GM11168 (cell line): ENCODE measurements at regions not wholly inside any gene's neighbourhood (a gene's known extent, or its start where the extent isn't known, plus 50 kb on each side); places are given as distances from the start of the nearest gene placed in this dataset.

Experiments used
- in situ Hi-C: fragments of 300-500 bp; cut with MboI; formaldehyde crosslinking; loops from one replicate; pipeline ENCODE4 v1.12.0; 2022; ENCODE audit warnings: low sequenced_read_pairs; ENCODE audit not compliant: unreplicated experiment

DNA sequence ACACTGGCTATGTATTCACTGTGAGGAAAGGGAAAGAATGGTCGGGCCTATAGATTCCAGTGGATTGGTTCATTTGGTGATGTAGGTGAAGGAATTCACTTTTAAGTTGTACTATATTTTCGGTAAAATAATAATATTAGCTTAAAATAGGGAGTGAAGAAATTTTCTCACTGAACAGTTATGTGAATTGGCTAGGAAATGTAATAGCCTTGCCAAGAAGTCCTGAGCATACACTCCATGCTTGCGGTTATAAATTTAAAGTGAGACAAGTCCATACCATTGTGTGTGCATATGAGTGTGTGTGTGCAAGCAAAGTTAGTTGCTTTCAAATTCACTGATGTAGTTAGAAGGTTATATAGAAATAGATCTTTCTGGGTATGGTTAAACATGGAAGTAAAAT, 1651.0 kb downstream of the NCAM2 start:
- in situ Hi-C loops = no loop called here

DNA sequence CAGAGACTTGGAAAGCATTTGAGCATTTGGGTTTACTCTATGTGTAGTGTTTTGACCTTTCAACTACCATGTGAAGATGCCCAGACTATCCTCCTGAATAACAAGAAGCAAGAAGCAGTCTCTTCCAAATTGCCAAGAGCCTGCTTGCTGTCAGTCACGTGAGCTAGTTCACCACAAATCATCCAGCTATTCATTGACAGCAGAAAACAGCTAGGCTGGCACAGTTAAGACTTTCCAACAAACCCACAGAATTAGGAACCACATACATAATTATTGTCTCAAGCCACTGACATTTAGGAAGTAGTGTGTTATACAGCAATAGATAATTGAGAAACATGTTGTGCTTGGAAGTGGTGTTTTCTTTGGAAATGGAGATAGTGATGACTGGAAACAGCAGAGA, 1652.0 kb downstream of the NCAM2 start:
- in situ Hi-C loops = no loop called here

DNA sequence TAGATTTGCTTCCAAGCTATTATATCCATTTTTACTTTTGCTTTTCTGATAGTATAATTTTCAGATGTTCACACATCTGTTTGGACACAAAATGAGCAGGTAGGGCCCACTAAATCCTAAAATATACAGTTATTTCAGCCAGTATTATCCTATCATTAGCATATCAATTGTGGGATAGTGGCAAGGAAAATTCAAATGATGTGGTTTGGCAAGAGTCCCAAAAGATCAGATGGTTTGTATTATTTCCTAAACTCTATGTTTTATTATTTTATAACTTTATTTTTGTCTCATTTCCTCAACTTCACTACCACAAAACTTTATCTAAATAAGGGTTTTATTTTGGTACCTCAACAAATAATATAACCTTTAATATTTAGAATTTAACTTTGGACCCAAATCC, 1659.6 kb downstream of the NCAM2 start:
- in situ Hi-C loops = no loop called here

DNA sequence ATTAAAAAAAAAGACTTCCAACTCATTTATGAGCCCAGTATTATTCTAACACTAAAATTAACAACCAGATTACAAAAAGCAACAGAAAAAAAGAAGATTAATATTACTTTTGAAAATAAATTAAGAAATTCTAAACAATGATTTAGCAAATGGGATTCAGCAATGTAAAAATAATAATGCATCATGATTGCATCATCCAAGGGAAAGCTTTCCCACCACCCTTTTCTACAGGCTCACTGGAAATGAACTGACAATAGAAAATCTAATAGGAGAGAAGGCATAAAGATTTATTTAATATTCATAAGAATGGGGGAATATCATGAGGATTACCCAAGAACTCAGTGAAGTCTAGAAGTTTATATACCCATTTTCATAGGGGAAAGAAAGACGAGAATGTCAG, 1671.9 kb downstream of the NCAM2 start:
- in situ Hi-C loops = no loop called here

DNA sequence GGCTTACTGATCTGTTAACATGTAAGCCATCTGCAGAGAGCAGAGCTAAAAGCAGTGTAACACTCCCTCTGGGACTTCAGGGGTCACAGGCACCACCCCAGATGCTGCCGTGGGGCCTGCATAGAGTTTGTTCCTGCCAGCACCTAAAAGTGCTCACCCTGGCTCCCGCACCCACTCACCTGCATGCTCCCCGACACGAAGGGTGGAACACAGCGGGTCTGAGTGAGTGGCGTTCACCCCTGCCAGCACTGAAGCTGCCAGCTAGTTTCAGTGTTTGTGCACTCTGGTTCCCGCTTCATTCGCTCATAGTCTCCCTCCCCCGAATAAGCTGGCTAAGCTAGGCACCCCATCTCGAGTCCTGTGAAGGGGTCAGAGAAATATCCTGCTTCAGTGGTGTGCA, 1681.0 kb downstream of the NCAM2 start:
- in situ Hi-C loops = no loop called here

DNA sequence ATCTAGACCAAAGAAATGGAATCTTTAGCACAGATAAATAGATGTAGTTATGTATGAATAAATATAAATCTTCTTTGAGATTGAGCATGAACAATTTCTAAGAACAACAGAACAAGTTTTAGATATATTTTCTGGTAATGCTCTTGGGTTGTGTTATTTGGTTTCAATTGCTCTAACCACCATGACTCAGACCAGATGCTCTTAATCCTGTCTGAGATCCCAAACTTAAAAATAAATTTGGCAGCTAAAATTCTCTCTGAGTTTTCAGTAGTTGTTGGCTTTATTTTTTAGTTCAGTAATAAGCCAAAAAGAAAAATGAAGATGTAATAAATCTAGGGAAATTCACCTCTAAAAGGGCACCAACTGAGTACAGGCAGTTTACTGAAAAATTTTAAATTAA, 1693.4 kb downstream of the NCAM2 start:
- in situ Hi-C loops = no loop called here

DNA sequence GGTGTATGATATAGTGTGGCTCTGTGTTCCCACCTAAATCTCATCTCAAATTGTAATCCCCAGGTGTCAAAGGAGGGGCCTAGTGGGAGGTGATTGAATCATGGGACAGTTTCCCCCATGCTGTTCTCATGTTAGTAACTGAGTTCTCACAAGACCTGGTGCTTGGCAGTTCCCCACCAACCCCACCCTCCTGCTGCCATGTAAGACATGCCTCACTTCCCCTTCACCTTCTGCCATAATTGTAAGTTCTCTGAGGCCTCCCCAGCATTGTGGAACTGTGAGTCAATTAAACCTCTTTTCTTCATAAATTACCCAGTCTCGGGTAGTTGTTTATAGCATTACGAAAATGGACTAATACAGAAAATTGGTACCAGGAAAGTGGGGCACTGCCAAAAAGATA, 1705.3 kb downstream of the NCAM2 start:
- in situ Hi-C loops = no loop called here

DNA sequence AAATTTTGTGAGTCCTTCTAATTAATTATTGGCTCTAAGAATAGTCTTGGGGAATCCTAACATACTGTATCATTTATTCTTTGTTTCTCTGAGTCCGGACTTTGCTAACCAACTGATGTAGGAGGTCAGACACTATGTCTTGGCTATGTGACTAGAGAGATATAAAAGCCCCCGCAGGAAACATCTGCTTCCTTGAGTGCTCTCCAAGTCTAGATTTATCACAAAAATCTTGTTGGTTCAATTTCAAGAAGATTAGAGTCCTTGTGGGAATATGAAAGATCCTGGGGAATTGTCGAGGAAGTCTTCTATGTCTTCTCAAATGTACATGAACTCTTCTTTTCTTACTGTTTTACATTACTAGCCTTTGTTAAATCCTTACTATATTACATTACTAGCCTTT, 1712.5 kb downstream of the NCAM2 start:
- in situ Hi-C loops = no loop called here

DNA sequence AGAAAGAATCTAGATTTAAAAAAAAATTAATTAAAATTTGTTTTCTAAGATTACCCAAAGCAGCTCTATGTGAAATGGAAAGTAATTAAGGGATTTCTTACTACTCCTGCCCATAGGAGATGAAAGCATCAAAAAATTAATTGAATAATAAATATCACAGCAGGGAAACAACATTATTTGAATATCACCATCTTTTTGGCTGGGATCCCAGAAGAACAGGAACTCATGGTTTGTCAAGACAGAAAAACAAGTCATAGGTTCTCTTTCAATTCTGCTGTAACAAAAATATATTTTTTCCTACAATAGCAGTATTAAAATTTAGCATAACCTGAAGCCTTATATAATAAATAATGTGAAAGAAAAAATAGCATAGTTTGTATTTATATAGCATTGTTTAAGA, 1713.4 kb downstream of the NCAM2 start:
- in situ Hi-C loops = no loop called here

DNA sequence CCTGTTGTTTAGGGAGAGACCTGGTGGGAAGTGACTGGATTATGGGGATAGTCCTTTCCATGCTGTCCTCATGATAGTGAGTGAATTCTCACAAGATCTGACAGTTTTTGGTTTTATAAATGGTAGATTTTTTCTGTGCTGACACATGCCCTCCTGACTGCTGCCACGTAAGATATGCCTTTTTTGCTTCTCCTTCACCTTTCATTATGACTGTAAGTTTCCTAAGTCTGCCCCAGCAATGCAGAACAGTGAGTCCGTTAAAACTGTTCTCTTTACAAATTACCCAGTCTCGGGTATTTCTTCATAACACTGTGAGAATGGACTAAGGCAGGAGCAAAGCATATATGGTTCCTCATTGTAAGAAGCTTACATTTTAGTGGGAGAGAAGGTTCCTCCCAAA, 1727.2 kb downstream of the NCAM2 start:
- in situ Hi-C loops = no loop called here

DNA sequence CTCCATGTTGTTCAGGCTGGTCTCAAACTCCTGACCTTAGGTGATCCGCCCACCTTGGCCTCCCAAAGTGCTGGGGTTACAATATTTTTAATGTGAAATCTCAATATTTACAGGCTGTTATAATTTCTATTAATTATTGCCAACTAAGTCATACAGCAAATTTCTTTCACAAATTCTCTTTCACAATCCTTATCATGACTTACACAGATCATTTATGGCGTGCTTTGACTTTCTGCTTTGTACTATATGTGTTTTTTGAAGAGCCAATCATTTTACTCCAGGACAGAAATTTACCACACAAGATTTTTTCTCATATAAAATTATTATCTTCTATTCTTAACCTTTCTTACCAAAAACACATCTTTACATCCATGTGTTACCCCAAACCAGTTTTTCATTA, 1729.9 kb downstream of the NCAM2 start:
- in situ Hi-C loops = no loop called here

DNA sequence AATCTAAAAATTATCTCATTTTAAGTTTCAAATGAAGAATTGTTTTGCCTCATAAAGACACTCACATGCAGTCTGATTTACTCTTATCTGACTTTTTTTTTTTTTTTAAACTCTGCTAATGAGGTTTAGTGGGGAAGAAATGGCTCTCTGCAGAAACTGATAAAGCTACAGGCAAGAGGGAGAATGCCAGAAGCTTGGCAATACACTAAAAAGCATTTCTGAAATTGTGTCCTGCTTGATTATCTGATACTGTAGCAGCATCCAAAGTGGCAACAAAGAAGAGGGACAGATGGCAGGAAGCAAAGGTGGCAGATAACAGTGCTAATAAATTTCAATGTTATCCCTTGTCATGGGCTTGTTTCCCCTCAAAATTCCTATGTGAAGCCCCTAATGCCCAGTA, 1744.9 kb downstream of the NCAM2 start:
- in situ Hi-C loops = no loop called here

DNA sequence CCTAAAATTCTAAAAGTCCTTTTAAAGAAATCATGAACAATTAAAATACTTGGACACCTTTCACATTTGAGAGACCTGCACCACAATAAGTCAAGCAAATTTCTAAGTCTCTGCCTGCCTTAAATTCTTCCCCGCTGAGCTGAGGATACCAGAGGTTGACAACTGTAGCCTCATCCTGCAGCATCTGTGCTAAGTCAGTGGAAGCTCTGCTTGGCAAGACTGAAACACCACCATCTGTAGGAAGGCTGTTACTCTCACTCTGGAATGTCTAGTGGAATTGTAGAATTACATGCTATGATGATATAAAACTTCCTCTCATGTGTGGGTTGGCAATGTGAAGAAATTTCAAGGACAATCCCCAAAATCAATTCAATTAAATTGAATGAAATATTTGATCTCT, 1756.5 kb downstream of the NCAM2 start:
- in situ Hi-C loops = no loop called here

DNA sequence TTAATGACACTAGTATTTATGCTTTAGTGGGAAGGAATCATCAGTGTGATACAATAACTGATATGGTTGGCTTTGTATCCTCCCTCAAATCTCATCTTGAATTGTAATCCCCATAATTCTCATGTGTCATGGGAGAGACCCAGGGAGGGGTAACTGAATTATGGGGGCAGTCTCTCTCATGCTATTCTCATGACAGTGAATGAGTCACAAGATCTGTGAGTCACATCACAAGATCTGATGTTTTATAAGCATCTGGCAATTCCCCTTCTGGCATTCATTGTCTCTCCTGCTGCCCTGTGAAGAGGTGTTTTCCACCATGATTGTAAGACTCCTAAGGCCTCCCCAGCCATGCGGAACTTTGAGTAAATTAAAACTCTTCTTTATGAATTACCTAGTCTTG, 1760.3 kb downstream of the NCAM2 start:
- in situ Hi-C loops = no loop called here

DNA sequence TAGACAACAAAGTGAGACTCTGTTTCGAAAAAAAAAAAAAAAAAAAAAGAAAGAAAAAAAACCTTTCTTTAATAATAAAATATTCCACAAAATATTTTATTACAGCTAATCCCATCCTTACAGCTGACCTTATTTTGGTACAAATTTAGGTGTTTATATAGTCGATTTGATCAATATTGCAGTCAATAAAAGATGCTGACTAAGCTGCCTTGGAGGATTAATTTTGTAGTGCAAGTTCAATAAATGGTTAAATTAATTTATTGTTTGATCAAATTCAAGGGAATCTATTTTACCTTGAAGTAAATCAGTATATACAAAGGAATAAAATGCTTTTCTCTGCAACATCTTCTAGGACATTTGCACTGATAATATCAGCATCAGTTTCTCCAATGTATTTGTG, 1764.3 kb downstream of the NCAM2 start:
- in situ Hi-C loops = no loop called here

DNA sequence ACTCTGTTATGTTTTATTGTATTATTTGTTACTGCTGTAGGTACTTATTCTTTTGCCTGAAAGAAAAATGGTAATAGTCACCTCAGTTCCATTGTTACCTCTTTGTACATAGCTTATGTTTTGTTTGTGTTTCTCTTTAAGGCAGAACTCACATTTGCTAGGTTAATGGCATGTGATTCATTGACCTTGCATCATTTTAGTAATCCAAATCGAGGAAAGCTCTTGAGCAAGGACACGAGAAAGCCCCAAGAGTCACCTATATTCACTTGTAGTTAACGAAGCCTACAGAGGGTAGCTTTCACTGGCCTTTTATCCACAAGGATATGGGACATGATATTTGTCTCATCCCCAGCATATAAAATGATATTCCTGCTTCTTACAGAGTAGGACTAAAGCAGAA, 1765.2 kb downstream of the NCAM2 start:
- in situ Hi-C loops = no loop called here

DNA sequence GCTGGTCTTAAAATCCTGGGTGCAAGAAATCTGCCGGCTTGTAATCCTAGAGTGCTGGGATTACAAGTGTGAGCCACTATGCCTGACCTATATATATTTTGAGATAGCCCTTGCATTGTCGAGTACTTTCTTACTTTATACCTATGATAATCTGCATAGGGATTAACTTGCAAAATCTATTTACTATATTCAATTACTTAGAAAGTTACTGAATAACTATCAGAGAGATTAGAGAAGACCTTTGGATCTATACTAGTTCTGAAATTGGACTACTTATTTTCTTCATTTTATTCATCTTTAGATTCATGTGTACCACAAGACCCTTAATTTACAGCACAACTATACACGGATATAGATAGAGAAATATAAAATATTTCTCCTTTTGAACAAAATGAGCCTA, 1766.0 kb downstream of the NCAM2 start:
- in situ Hi-C loops = no loop called here

DNA sequence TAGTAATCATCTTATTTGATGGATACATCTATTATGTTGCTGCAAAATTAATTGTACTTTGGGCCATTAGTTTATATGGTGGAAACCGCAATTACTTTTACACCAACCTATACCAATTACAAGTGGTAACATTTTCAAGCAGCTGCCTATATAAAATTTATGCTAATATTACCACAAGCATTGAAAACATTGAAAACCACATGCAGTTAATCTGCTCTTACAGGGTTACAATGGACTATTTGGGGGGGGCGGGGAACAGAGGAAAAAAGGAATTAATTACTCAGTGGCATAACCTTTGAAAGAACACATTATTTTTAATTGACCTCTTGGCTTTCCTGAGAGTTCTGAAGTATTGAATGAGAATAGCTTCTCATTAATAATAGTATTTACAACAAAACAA, 1793.2 kb downstream of the NCAM2 start:
- in situ Hi-C loops = no loop called here

DNA sequence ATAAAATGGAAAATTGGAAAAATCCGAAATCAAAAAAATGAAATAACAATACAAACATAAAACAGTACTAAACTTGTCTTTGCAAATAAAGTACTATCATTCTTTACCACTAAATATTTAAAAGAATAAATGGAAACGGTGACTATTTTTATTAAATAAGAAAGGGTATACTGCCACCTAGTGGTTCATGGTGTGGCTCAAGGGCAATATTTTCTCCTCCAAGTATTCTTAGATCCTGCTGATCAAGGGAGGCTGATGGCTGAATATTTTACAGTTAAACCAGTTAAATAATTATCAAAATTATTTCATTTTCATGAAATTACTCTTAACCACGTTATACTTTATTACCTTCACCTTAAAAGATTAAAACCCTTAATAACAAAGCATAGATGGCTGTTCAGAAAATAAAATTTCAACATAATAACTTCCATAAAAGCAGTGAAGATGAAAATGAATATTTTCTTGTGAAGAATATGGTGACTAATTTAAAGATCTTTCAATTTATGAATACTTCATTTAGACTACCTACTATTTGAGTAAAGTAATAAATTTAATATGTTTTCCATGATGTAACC, 1793.9 kb downstream of the NCAM2 start:
- in situ Hi-C loops = no loop called here

DNA sequence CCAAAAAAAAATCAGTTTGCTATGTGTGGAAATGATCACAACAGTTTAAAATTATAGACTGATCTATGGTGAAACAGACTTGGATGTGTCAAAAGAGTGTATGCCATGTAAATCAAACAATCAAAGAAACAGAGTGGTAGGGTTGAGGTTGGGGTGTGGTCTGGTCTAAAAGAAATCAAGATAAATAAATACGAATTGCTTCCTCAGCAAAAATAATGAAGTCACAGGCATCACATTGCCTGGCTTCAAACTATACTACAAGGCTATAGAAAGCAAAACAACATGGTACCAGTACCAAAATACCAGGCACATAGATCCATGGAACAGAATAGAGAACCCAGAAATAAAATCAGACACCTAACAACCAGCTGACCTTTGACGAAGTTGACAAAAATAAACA, 1796.9 kb downstream of the NCAM2 start:
- in situ Hi-C loops = no loop called here

DNA sequence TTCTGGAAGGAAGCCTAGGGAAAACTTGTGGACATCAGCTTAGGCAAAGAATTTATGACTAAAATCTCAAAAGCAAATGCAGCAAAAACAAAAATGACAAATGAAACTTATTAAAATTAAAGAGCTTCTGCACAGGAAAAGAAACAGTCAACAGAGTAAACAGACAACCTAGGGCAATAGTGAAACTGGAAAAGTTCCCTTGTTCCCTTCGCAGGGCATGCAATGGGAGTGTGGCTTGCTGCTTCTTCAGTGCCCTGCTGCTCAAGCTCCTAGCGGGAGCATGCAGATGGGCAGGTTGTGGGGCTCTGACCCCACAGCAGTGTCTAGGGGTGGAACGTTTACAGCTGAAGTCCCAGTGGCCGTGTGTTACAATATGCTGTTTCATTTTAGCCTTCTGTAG, 1797.4 kb downstream of the NCAM2 start:
- in situ Hi-C loops = no loop called here

DNA sequence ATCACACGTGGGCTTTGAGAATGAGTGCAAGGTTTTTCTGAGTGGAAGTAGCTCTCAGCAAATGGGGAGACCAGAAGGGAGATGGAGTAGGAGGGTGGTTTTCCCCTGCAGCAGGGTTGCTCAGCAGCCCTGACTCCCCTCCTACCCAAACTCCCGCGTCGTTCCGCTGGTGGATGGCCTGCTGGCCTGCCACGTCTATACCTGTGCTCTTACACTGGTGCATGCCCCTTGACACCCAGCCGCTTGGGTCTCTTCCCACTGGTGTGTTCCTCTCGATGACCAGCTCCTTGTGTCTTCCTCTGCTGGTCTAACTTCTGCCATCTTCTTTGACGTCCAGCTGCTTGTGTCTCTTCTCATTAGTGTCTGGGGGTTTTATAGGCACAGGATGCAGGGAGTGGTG, 1797.9 kb downstream of the NCAM2 start:
- in situ Hi-C loops = no loop called here

DNA sequence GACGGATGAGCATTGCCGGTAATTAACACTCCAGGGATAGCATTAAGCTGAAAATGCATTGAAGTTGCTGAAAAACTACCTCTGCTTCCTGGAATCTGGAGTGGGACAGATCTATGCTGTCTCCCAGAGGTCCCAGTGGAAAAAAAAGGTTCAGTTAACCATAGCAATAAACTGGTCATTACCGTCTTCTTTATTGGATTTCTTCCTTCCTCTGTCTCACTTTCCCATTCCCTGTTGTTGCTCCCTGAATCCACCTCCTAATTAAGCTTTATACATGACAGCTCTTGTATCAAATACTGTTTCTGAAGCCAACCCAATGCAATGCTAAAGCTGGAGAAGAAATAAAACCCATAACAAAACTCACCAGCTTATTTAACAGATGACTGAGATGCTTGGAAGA, 1805.9 kb downstream of the NCAM2 start:
- in situ Hi-C loops = no loop called here
